ENCODE measurements at regions not wholly inside any gene's neighbourhood (a gene's known extent, or its start where the extent isn't known, plus 50 kb on each side); places are given as distances from the start of the nearest gene placed in this dataset.

DNA sequence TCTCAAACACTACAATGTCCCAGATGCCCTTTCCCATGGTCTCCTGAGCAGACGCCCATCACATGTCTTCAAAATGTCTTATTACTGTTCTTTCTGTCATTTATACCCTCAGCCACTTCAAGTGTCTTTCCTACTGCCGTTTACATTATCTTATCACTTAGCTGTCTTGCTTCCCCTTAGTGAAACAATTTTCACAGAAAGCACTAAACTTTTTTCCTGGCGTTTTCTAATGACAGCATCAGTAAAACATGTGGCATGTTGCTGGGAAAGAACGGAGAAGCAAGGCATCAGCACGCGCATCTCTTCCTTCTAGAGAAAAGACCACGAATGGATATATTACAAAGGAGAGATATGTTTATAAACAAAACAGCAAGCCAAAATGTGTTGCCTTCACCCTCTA lies 189.7 kb upstream of the SLIT2 start:
- CTCF ChIA-PET, result no interaction called here
- H3K36me3 ChIP-seq (ENCODE audit: control insufficient read depth, insufficient read depth, low read length), result no peaks in the 10 kb centered on the region
- no peak overlapping the region for H3K27ac ChIP-seq (ENCODE audit: low read length)
- no peak overlapping the region for H3K4me3 ChIP-seq (ENCODE audit: low read depth in 2 of 2, low read length in 2 of 2)
- no peaks in the 10 kb centered on the region for H3K27me3 ChIP-seq (ENCODE audit: control insufficient read depth, insufficient read depth, low read length)
- intact Hi-C loops (cut with micrococcal nuclease; ENCODE audit: unreplicated experiment), result no loop called here
- in situ Hi-C loops (cut with HindIII; ENCODE audit: low pct_unique_long_range_greater_than_20kb, low sequenced_read_pairs), result no loop called here
- TF ChIP-seq TCF7L2 (IDR thresholded peaks at IDR 0.05; ENCODE audit: low read depth, low read length), result no peak
- H3K4me1 ChIP-seq (ENCODE audit: control insufficient read depth, insufficient read depth, low read length), result no peaks in the 10 kb centered on the region
- POLR2A ChIA-PET, result no interaction called here
- H3K9me3 ChIP-seq (ENCODE audit: control insufficient read depth, insufficient read depth, low read depth, low read length), result no peaks in the 10 kb centered on the region
- DNase-seq (ENCODE audit: low read depth, low spot score) (no peak), ATAC-seq (no peak)
- BruUV-seq (replicated peaks), result no TSS peak

DNA sequence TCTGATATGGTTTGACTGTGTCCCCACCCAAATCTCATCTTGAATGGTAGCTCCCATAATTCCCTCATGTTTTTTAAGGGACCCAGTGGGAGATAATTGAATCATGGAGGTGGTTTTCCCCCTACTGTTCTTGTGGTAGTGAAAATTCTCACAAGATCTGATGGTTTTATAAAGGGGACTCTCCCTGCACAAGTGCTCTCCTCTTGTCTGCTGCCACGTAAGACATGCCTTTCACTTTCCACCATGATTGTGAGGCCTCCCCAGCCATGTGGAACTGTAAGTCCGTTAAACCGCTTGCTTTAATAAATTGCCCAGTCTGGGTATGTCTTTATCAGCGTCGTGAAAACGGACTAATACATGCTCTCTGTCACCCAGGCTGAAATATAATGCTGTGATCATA lies 200.9 kb upstream of the SLIT2 start:
- ChIA-PET CTCF (no interaction called here), POLR2A (no interaction called here)
- Histone ChIP-seq H3K4me1 (ENCODE audit: control insufficient read depth, insufficient read depth, low read length) (no peaks in the 10 kb centered on the region), H3K9me3 (ENCODE audit: control insufficient read depth, insufficient read depth, low read depth, low read length) (no peaks in the 10 kb centered on the region), H3K27ac (ENCODE audit: low read length) (no peak overlapping the region), H3K4me3 (ENCODE audit: low read depth in 2 of 2, low read length in 2 of 2) (no peak overlapping the region), H3K36me3 (ENCODE audit: control insufficient read depth, insufficient read depth, low read length) (no peaks in the 10 kb centered on the region), H3K27me3 (ENCODE audit: control insufficient read depth, insufficient read depth, low read length) (no peaks in the 10 kb centered on the region)
- TF ChIP-seq TCF7L2 (IDR thresholded peaks at IDR 0.05; ENCODE audit: low read depth, low read length), result no peak
- TF ChIP-seq POLR2AphosphoS5 (IDR thresholded peaks at IDR 0.05; ENCODE audit: low read depth, low read length), result no peak
- TF ChIP-seq, protein P1, sequence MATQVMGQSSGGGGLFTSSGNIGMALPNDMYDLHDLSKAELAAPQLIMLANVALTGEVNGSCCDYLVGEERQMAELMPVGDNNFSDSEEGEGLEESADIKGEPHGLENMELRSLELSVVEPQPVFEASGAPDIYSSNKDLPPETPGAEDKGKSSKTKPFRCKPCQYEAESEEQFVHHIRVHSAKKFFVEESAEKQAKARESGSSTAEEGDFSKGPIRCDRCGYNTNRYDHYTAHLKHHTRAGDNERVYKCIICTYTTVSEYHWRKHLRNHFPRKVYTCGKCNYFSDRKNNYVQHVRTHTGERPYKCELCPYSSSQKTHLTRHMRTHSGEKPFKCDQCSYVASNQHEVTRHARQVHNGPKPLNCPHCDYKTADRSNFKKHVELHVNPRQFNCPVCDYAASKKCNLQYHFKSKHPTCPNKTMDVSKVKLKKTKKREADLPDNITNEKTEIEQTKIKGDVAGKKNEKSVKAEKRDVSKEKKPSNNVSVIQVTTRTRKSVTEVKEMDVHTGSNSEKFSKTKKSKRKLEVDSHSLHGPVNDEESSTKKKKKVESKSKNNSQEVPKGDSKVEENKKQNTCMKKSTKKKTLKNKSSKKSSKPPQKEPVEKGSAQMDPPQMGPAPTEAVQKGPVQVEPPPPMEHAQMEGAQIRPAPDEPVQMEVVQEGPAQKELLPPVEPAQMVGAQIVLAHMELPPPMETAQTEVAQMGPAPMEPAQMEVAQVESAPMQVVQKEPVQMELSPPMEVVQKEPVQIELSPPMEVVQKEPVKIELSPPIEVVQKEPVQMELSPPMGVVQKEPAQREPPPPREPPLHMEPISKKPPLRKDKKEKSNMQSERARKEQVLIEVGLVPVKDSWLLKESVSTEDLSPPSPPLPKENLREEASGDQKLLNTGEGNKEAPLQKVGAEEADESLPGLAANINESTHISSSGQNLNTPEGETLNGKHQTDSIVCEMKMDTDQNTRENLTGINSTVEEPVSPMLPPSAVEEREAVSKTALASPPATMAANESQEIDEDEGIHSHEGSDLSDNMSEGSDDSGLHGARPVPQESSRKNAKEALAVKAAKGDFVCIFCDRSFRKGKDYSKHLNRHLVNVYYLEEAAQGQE (IDR thresholded peaks at IDR 0.05; ENCODE audit: insufficient read depth in 1 of 2, low read depth in 2 of 2, low read length in 1 of 2), result no peak
- no peak for TF ChIP-seq SIN3A (IDR thresholded peaks at IDR 0.05; ENCODE audit: borderline replicate concordance, insufficient read depth, low read depth, low read length)
- TF ChIP-seq, protein P2, sequence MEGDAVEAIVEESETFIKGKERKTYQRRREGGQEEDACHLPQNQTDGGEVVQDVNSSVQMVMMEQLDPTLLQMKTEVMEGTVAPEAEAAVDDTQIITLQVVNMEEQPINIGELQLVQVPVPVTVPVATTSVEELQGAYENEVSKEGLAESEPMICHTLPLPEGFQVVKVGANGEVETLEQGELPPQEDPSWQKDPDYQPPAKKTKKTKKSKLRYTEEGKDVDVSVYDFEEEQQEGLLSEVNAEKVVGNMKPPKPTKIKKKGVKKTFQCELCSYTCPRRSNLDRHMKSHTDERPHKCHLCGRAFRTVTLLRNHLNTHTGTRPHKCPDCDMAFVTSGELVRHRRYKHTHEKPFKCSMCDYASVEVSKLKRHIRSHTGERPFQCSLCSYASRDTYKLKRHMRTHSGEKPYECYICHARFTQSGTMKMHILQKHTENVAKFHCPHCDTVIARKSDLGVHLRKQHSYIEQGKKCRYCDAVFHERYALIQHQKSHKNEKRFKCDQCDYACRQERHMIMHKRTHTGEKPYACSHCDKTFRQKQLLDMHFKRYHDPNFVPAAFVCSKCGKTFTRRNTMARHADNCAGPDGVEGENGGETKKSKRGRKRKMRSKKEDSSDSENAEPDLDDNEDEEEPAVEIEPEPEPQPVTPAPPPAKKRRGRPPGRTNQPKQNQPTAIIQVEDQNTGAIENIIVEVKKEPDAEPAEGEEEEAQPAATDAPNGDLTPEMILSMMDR (IDR thresholded peaks at IDR 0.05), result no peak
- in situ Hi-C loops (cut with HindIII; ENCODE audit: low pct_unique_long_range_greater_than_20kb, low sequenced_read_pairs) (no loop called here), intact Hi-C loops (cut with micrococcal nuclease; ENCODE audit: unreplicated experiment) (no loop called here)
- BruUV-seq (replicated peaks), result no TSS peak
- ATAC-seq, result no peak
- DNase-seq (ENCODE audit: low read depth, low spot score), result no peak

DNA sequence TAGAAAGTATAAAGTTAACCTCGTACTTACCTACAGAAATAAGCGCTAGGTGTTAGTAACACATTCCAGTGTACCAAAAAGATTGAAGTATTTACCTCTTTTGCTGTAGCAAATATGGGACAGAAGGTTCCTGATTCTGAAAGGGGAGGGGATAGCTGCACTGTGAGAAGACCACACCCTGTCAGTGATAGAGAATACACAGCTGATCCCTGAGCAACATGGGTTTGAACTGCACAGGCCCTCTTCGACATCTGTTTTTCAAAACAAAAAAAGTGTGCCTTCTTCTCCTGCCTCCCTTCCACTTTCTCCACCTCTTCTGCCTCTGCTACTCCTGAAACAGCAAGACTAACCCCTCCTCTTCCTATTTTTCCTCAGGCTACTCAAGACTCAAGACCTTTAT lies 201.8 kb upstream of the SLIT2 start:
- in situ Hi-C loops (cut with HindIII; ENCODE audit: low pct_unique_long_range_greater_than_20kb, low sequenced_read_pairs) (no loop called here), intact Hi-C loops (cut with micrococcal nuclease; ENCODE audit: unreplicated experiment) (no loop called here)
- BruUV-seq (replicated peaks), result no TSS peak
- no peak overlapping the region for H3K4me3 ChIP-seq (ENCODE audit: low read depth in 2 of 2, low read length in 2 of 2)
- DNase-seq (ENCODE audit: low read depth, low spot score) (no peak), ATAC-seq (no peak)
- no peak for TF ChIP-seq POLR2AphosphoS5 (IDR thresholded peaks at IDR 0.05; ENCODE audit: low read depth, low read length)
- no peak for TF ChIP-seq TCF7L2 (IDR thresholded peaks at IDR 0.05; ENCODE audit: low read depth, low read length)
- no peak for TF ChIP-seq SIN3A (IDR thresholded peaks at IDR 0.05; ENCODE audit: borderline replicate concordance, insufficient read depth, low read depth, low read length)
- TF ChIP-seq, protein P1 (IDR thresholded peaks at IDR 0.05; ENCODE audit: insufficient read depth in 1 of 2, low read depth in 2 of 2, low read length in 1 of 2), result no peak
- TF ChIP-seq, protein P2 (IDR thresholded peaks at IDR 0.05), result no peak
- H3K27ac ChIP-seq (ENCODE audit: low read length), result no peak overlapping the region
- H3K36me3 ChIP-seq (ENCODE audit: control insufficient read depth, insufficient read depth, low read length), result no peaks in the 10 kb centered on the region
- ChIA-PET CTCF (no interaction called here), POLR2A (no interaction called here)
- H3K4me1 ChIP-seq (ENCODE audit: control insufficient read depth, insufficient read depth, low read length), result no peaks in the 10 kb centered on the region
- H3K27me3 ChIP-seq (ENCODE audit: control insufficient read depth, insufficient read depth, low read length), result no peaks in the 10 kb centered on the region
- H3K9me3 ChIP-seq (ENCODE audit: control insufficient read depth, insufficient read depth, low read depth, low read length), result no peaks in the 10 kb centered on the region

All from Panc1 (cell line).